Uterus (tissue), 3 donors: ENCODE measurements at regions not wholly inside any gene's neighbourhood (a gene's known extent, or its start where the extent isn't known, plus 50 kb on each side); places are given as distances from the start of the nearest gene placed in this dataset.

Source experiments
- DNase-seq, 2 donors: peaks; one replicate each; pipeline ENCODE4 v3.0.0-alpha.2; 2019 to 2020
- H3K27ac ChIP-seq, 2 donors: fragments of 200-600 bp; sonication (generic); 1 replicate in 1 of 2; 2 replicates in 1 of 2; pipeline ENCODE4 v1.5.1; 2016 to 2018
- H3K27me3 ChIP-seq, 2 donors: fragments of 200-600 bp; sonication (generic); one replicate each; pipeline ENCODE4 v1.5.1; 2018 to 2019; ENCODE audit warnings: control low read depth in 1 of 2
- H3K36me3 ChIP-seq, 2 donors: fragments of 200-600 bp; sonication (generic); one replicate each; pipeline ENCODE4 v1.5.1; 2019; ENCODE audit warnings: control low read depth in 1 of 2
- H3K4me1 ChIP-seq, 2 donors: fragments of 200-600 bp; sonication (generic); one replicate each; pipeline ENCODE4 v1.5.1; 2018 to 2019; ENCODE audit warnings: control low read depth in 1 of 2
- H3K4me3 ChIP-seq, 2 donors: fragments of 200-600 bp; sonication (generic); 1 replicate in 1 of 2; 2 replicates in 1 of 2; pipeline ENCODE4 v1.5.1; 2018 to 2019; ENCODE audit warnings: mild to moderate bottlenecking in 1 of 2
- H3K9me3 ChIP-seq, 2 donors: fragments of 200-600 bp; sonication (generic); one replicate each; pipeline ENCODE4 v1.5.1; 2019; ENCODE audit warnings: control low read depth in 1 of 2
- POLR2A ChIP-seq, 2 donors: fragments of 450-650 bp; IDR thresholded peaks; one replicate each; pipeline ENCODE4 v1.6.1; 2016; ENCODE audit warnings: antibody characterized with exemption in 2 of 2, mild to moderate bottlenecking in 1 of 2, moderate library complexity in 1 of 2
- intact Hi-C: fragments of 100-400 bp; cut with DNase I; formaldehyde crosslinking; loops from one replicate; pipeline ENCODE4 v1.15.1; 2023; ENCODE audit warnings: low total_unique reads
- TF ChIP-seq, protein P1 (sequence below), 4 experiments: fragments of 200-600 bp in 2 of 4; fragments of 450-650 bp in 2 of 4; sonication (generic) in 2 of 4; IDR thresholded peaks; one replicate each; pipeline ENCODE4 v1.5.1; 2016 to 2019; ENCODE audit warnings: antibody characterized with exemption in 4 of 4, mild to moderate bottlenecking in 2 of 4, moderate library complexity in 1 of 4
- donor health status: DM: yes; HTN: yes; CAD: no.

DNA sequence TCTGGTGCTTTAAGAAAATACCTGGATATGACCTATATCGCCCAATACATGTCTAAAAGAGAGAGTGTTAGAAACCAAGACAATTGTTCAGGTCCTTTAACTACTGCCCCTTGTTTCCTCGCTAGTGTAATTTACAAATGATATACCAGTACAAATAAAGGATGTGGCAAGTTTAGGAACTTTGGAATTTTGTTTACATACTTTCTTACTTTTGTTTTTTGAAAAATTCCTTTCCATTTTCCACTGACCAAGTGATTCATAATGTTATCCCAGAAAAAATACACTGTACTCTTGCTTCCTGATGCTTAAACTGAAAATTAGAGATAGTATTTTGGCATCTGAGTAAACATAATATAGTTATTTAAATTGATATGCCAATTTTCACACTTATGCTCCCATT is 96.8 kb upstream of the CSNK1A1L start:
- TF ChIP-seq, protein P1, sequence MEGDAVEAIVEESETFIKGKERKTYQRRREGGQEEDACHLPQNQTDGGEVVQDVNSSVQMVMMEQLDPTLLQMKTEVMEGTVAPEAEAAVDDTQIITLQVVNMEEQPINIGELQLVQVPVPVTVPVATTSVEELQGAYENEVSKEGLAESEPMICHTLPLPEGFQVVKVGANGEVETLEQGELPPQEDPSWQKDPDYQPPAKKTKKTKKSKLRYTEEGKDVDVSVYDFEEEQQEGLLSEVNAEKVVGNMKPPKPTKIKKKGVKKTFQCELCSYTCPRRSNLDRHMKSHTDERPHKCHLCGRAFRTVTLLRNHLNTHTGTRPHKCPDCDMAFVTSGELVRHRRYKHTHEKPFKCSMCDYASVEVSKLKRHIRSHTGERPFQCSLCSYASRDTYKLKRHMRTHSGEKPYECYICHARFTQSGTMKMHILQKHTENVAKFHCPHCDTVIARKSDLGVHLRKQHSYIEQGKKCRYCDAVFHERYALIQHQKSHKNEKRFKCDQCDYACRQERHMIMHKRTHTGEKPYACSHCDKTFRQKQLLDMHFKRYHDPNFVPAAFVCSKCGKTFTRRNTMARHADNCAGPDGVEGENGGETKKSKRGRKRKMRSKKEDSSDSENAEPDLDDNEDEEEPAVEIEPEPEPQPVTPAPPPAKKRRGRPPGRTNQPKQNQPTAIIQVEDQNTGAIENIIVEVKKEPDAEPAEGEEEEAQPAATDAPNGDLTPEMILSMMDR (IDR thresholded peaks at IDR 0.05), result no peak
- no peak for TF ChIP-seq POLR2A (IDR thresholded peaks at IDR 0.05)
- no peaks in the 10 kb centered on the region for H3K9me3 ChIP-seq
- intact Hi-C loops, result no loop called here
- H3K4me1 ChIP-seq, result no peaks in the 10 kb centered on the region
- no peaks in the 10 kb centered on the region for H3K27me3 ChIP-seq
- H3K4me3 ChIP-seq, result no peak overlapping the region
- DNase-seq, result no peak
- no peaks in the 10 kb centered on the region for H3K36me3 ChIP-seq
- no peak overlapping the region for H3K27ac ChIP-seq

DNA sequence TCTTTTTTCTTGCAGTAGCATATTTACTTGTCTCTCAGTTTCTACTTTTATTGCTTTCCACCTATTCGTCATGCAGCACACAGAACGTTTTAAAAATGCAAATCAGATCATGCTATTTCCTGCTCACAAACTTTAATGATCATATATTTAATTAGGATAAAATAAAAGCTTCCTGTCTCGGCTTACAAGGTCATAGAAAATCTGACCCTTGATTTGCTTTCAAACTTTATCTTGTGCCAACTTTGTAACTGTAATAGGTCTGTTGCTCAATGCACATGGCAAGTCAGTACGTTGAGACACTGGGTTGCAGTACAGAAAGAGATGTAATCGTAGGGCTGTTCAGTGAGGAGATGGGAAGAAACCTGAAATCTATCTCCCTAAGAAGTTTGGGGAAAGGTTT is 95.6 kb upstream of the CSNK1A1L start:
- no peaks in the 10 kb centered on the region for H3K9me3 ChIP-seq
- H3K4me1 ChIP-seq, result no peaks in the 10 kb centered on the region
- no peak for TF ChIP-seq POLR2A (IDR thresholded peaks at IDR 0.05)
- TF ChIP-seq, protein P1 (IDR thresholded peaks at IDR 0.05), result no peak
- H3K27me3 ChIP-seq, result no peaks in the 10 kb centered on the region
- no peak overlapping the region for H3K27ac ChIP-seq
- no peaks in the 10 kb centered on the region for H3K36me3 ChIP-seq
- intact Hi-C loops, result no loop called here
- no peak overlapping the region for H3K4me3 ChIP-seq
- DNase-seq, result no peak

DNA sequence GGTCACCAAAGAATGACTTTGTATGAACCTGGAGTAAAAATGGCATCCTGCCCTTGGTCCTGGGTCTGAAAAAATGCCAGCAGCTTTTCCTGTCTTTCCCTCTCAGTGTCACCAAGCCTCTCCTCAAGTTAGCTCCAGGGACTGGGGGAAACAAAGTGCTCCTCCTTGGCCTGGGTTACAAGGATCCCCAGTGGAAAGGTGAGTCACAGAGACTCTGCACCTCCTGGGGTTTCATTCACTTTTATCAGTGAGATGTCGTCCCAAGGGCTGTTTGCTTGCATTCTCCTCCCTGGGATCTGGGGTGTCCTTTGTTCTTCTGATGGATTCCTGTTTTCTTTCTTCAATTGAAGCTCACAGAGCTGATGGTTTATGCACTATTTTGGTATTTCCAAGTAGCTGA is 93.2 kb upstream of the CSNK1A1L start:
- no peaks in the 10 kb centered on the region for H3K4me1 ChIP-seq
- no peak for DNase-seq

DNA sequence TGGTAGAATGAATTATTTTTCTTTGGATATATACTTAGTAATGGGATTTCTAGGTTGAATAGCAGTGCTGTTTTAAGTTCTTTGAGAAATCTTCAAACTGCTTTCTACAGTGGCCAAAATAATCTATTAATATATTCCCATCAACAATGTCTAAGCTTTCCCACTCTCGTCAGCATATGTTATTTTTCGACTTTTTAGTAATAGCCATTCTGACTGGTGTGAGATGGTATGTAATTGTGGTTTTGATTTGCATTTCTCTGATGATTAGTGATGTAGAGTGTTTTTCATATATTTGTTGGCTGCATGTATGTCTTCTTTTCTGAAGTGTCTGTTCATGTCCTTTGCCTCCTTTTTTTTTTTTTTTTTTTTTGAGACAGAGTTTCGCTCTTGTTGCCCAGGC is 90.2 kb upstream of the CSNK1A1L start:
- Histone ChIP-seq H3K36me3 (no peaks in the 10 kb centered on the region), H3K27me3 (no peaks in the 10 kb centered on the region), H3K4me3 (no peak overlapping the region), H3K4me1 (no peaks in the 10 kb centered on the region), H3K27ac (no peak overlapping the region), H3K9me3 (no peaks in the 10 kb centered on the region)
- no peak for TF ChIP-seq POLR2A (IDR thresholded peaks at IDR 0.05)
- TF ChIP-seq, protein P1 (IDR thresholded peaks at IDR 0.05), result no peak
- DNase-seq, result no peak
- intact Hi-C loops, result no loop called here

More for the DNA sequence above, 93.2 kb upstream of the CSNK1A1L start:
- H3K27me3 ChIP-seq, result no peaks in the 10 kb centered on the region
- H3K36me3 ChIP-seq, result no peaks in the 10 kb centered on the region
- no peak overlapping the region for H3K27ac ChIP-seq
- intact Hi-C loops, result no loop called here
- no peak overlapping the region for H3K4me3 ChIP-seq
- H3K9me3 ChIP-seq, result no peaks in the 10 kb centered on the region
- TF ChIP-seq POLR2A (IDR thresholded peaks at IDR 0.05), result no peak
- TF ChIP-seq, protein P1 (IDR thresholded peaks at IDR 0.05), result no peak

DNA sequence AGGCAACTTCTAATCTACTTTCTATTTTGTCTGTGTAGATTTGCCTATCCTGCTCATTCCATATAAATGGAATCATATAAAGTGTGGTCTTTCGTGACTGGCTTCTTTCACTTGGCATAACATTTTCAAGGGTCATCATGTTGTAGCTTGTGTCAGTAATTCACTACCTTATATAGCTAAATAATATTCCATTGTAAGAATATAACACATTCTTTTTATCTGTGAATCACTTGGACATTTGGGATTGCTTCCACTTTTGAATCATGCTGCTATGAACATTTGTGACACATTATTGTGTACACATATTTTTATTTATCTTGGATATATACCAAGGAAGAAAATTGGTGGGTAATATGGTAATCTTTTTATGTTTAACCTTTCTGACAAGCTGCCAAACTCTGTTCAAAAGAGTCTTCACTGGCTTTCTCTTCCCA is 89.0 kb upstream of the CSNK1A1L start:
- H3K4me1 ChIP-seq, result no peaks in the 10 kb centered on the region
- H3K27me3 ChIP-seq, result no peaks in the 10 kb centered on the region
- TF ChIP-seq POLR2A (IDR thresholded peaks at IDR 0.05), result no peak
- H3K36me3 ChIP-seq, result no peaks in the 10 kb centered on the region
- no peaks in the 10 kb centered on the region for H3K9me3 ChIP-seq
- intact Hi-C loops, result no loop called here
- no peak for DNase-seq
- no peak overlapping the region for H3K4me3 ChIP-seq
- no peak overlapping the region for H3K27ac ChIP-seq

DNA sequence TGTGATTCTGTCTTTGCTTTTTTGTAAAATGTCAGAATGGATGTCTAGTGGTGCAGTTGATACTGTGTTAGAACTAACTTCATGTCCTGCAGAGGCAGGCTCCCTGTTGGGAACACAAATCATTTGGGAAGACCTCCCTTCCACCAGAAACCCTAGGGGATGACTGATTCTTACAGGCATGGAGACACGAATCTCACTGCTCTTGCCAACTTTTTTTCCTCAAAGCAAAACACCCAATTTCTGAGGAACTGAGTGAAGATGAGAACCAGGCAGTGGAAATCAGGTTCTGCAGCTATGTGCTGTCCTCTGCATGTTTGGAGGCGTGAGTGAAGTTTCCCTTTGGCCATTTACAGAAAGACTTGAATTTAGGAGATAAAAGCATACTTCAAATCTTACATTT is 87.5 kb upstream of the CSNK1A1L start:
- intact Hi-C loops, result no loop called here

More for the DNA sequence above, 87.5 kb upstream of the CSNK1A1L start:
- H3K27ac ChIP-seq, result no peak overlapping the region
- H3K9me3 ChIP-seq, result no peaks in the 10 kb centered on the region
- TF ChIP-seq, protein P1 (IDR thresholded peaks at IDR 0.05), result no peak
- TF ChIP-seq POLR2A (IDR thresholded peaks at IDR 0.05), result no peak
- no peak overlapping the region for H3K4me3 ChIP-seq
- H3K4me1 ChIP-seq, result no peaks in the 10 kb centered on the region
- no peak for DNase-seq
- no peaks in the 10 kb centered on the region for H3K36me3 ChIP-seq
- H3K27me3 ChIP-seq, result no peaks in the 10 kb centered on the region
